ENCODE measurements at regions not wholly inside any gene's neighbourhood (a gene's known extent, or its start where the extent isn't known, plus 50 kb on each side); places are given as distances from the start of the nearest gene placed in this dataset.

- no peaks in the 10 kb centered on the region for H3K4me1 ChIP-seq
- no peak overlapping the region for H3K4me2 ChIP-seq
- no peak for TF ChIP-seq RARB (CRISPR knock-in tag; IDR thresholded peaks at IDR 0.05)
- no peak for TF ChIP-seq CTCF (IDR thresholded peaks at IDR 0.05)
- TF ChIP-seq RCOR1 (IDR thresholded peaks at IDR 0.05; ENCODE audit: low read depth, low read length): no peak
- no peak for TF ChIP-seq MAZ (IDR thresholded peaks at IDR 0.05; ENCODE audit: borderline replicate concordance, low read depth, low read length)
- no peak for TF ChIP-seq SMC3 (IDR thresholded peaks at IDR 0.05)
- no peak for TF ChIP-seq E2F6 (IDR thresholded peaks at IDR 0.05; ENCODE audit: borderline replicate concordance, low read depth)
- TF ChIP-seq JUN (IDR thresholded peaks at IDR 0.05): no peak
- TF ChIP-seq BHLHE40 (IDR thresholded peaks at IDR 0.05; ENCODE audit: low read depth, low read length): no peak
- TF ChIP-seq HES2 (IDR thresholded peaks at IDR 0.05): no peak
- no peak for TF ChIP-seq CHD2 (IDR thresholded peaks at IDR 0.05; ENCODE audit: low read length, partially characterized antibody)
- H3K4me3 ChIP-seq: no peak overlapping the region
- ChIA-PET CTCF (no interaction called here), POLR2A (no interaction called here)
- ATAC-seq: no peak
- peaks cover 9% of the 10 kb centered on the region; the same call in 1 of the 3 replicates for H3K9me3 ChIP-seq
- no peak for FAIRE-seq
- H3K27ac ChIP-seq: no peak overlapping the region
- no peak for DNase-seq (ENCODE audit: low read depth in 1 of 2, low spot score in 1 of 2)
- 41% methylated on average over 5 of the region's 5 CpGs for WGBS (ENCODE audit: missing lambda C conversion rate)
Measured at GRCh38 chr5:174806729-174807128, 82.3 kb downstream of the MSX2 start.

- FAIRE-seq: no peak
- TF ChIP-seq CBX2 (IDR thresholded peaks at IDR 0.05; ENCODE audit: borderline replicate concordance, low read depth) (no peak), CEBPB (IDR thresholded peaks at IDR 0.05) (no peak), EP300 (IDR thresholded peaks at IDR 0.05) (no peak), CHD2 (IDR thresholded peaks at IDR 0.05; ENCODE audit: low read length, partially characterized antibody) (no peak), FOSB (CRISPR knock-in tag; IDR thresholded peaks at IDR 0.05) (no peak), CTCF (IDR thresholded peaks at IDR 0.05) (no peak), POLR2AphosphoS2 (conservative IDR thresholded peaks at IDR 0.05; ENCODE audit: low read length) (no peak), KDM1A (IDR thresholded peaks at IDR 0.05; ENCODE audit: low read depth) (no peak), HDAC2 (IDR thresholded peaks at IDR 0.05) (no peak)
Measured at GRCh38 chr5:174801798-174802197, 77.4 kb downstream of the MSX2 start.

GRCh38 chr5:174800435-174800834, 76.1 kb downstream of the MSX2 start:
- no peak for ATAC-seq
- no peak overlapping the region for H3K27ac ChIP-seq
- peaks cover 8% of the 10 kb centered on the region; the same call in 2 of the 3 replicates for H3K9me3 ChIP-seq
- TF ChIP-seq EP300 (IDR thresholded peaks at IDR 0.05): no peak
- TF ChIP-seq MAX (IDR thresholded peaks at IDR 0.05): no peak
- TF ChIP-seq CBX2 (IDR thresholded peaks at IDR 0.05; ENCODE audit: borderline replicate concordance, low read depth): no peak
- no peak for TF ChIP-seq ZC3H11A (IDR thresholded peaks at IDR 0.05)
- no peak for TF ChIP-seq EHMT2 (IDR thresholded peaks at IDR 0.05; ENCODE audit: low read depth)
- no peak for TF ChIP-seq PBX3 (IDR thresholded peaks at IDR 0.05)
- no peak for TF ChIP-seq RCOR1 (IDR thresholded peaks at IDR 0.05; ENCODE audit: low read depth, low read length)
- TF ChIP-seq EHF (CRISPR knock-in tag; IDR thresholded peaks at IDR 0.05): no peak
- TF ChIP-seq CEBPB (IDR thresholded peaks at IDR 0.05): no peak
- no peak for TF ChIP-seq NFE2L2 (conservative IDR thresholded peaks at IDR 0.05; ENCODE audit: low read length)
- TF ChIP-seq CBX8 (IDR thresholded peaks at IDR 0.05): no peak
- TF ChIP-seq HES2 (IDR thresholded peaks at IDR 0.05): no peak
- TF ChIP-seq ZSCAN20 (CRISPR knock-in tag; IDR thresholded peaks at IDR 0.05): no peak
- TF ChIP-seq E2F6 (IDR thresholded peaks at IDR 0.05; ENCODE audit: borderline replicate concordance, low read depth): no peak
- TF ChIP-seq SREBF2 (IDR thresholded peaks at IDR 0.05): no peak
- ChIA-PET CTCF (interaction anchor here (0.6 to 0.9 kb wide), 2 partner anchors 27 to 110 kb away, joined by 3 read pairs; no protein-coding TSS in a partner anchor), POLR2A (no interaction called here)
- H3K4me2 ChIP-seq: no peak overlapping the region
- H3K4me3 ChIP-seq: no peak overlapping the region
- FAIRE-seq: no peak
- DNase-seq (ENCODE audit: low read depth in 1 of 2, low spot score in 1 of 2): no peak
- H3K4me1 ChIP-seq: no peaks in the 10 kb centered on the region

More at GRCh38 chr5:174801798-174802197, 77.4 kb downstream of the MSX2 start:
- H3K4me1 ChIP-seq: no peaks in the 10 kb centered on the region
- H3K4me3 ChIP-seq: no peak overlapping the region
- H3K27ac ChIP-seq: no peak overlapping the region
- 43% methylated on average over 2 of the region's 2 CpGs for WGBS (ENCODE audit: missing lambda C conversion rate)
- H3K9me3 ChIP-seq: peaks cover 9% of the 10 kb centered on the region; the same call in 2 of the 3 replicates
- DNase-seq (ENCODE audit: low read depth in 1 of 2, low spot score in 1 of 2) (no peak), ATAC-seq (no peak)
- CTCF ChIA-PET: interaction anchor here (0.6 to 1.0 kb wide), 2 partner anchors 9 to 921 kb away, joined by 3 read pairs; no protein-coding TSS in a partner anchor
- POLR2A ChIA-PET: no interaction called here
- H3K4me2 ChIP-seq: no peak overlapping the region

Measured in A549 (cell line).